Neural crest cell (in vitro differentiated cells): ENCODE measurements at regions not wholly inside any gene's neighbourhood (a gene's known extent, or its start where the extent isn't known, plus 50 kb on each side); places are given as distances from the start of the nearest gene placed in this dataset.

ENCODE experiments used
- DNase-seq: peaks from one replicate; pipeline ENCODE4 v3.0.0; 2021; ENCODE audit warnings: low read depth, mixed read lengths, low spot score
- H3K27ac Mint-ChIP-seq: one replicate; pipeline ENCODE4 v1.8.0; 2021; ENCODE audit warnings: mild to moderate bottlenecking, mixed read lengths; ENCODE audit not compliant: unreplicated experiment
- H3K27me3 Mint-ChIP-seq: 2 replicates; pipeline ENCODE4 v1.8.0; 2021; ENCODE audit warnings: low read depth, mild to moderate bottlenecking, mixed read lengths
- H3K36me3 Mint-ChIP-seq: 2 replicates; pipeline ENCODE4 v1.8.0; 2021; ENCODE audit warnings: low read depth, mild to moderate bottlenecking, mixed read lengths
- H3K4me1 Mint-ChIP-seq: 2 replicates; pipeline ENCODE4 v1.8.0; 2021; ENCODE audit warnings: mixed read lengths
- H3K4me3 Mint-ChIP-seq: one replicate; pipeline ENCODE4 v1.8.0; 2021; ENCODE audit warnings: mild to moderate bottlenecking, mixed read lengths
- H3K9me3 Mint-ChIP-seq: 2 replicates; pipeline ENCODE4 v1.8.0; 2021; ENCODE audit warnings: mixed read lengths
- TF ChIP-seq, protein P1 (sequence below): fragments of 200-600 bp; sonication (generic); conservative IDR thresholded peaks from 2 replicates; pipeline ENCODE4 v1.5.0; 2021; ENCODE audit warnings: antibody characterized with exemption, mild to moderate bottlenecking

DNA sequence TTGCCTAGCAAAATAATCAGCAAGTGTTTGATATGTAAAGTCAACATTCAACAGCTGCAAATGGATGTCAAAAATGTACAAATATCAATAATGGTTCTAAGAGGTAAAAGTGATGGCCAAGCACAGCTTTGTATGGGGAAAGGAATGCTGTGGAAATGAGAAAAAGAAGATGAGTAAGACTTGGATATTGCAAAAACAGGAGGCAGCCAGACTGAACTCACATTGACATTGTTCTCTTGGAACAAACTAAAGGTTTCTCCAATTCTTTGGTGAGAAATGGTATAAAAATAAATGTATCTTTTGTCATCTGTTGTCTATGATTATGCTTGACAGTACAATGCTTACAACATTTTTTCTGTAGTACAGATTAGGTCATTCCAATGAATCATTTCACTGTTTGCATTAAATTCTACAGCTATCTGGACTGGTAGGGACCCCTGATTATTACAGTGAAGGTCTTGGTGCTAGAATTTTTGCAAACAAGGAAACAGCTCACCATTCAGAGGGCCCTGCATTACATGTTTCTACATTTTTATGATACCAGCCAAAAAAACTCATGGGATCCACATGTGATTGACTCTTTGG lies 465.7 kb downstream of the NOVA1 start:
- Mint-ChIP-seq H3K36me3 (no peaks in the 10 kb centered on the region), H3K27ac (no peak overlapping the region)

DNA sequence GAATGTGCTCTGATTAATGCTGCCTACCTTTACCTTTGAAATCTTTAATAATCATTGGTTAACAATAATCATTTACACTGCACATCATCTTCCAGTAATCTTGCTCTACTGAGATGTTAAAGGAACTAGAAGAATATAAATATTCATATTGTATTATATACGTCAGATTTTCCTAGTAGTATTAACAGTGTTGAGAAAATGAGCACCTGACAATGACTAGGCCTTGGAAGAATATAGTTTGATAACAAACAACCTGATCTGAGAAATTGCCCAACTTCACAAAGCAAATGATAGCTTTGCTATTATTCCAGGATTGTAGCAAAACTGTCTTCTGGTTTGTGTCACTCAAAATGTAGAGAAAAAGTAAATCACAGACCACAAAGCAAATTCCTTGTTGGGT lies 467.1 kb downstream of the NOVA1 start:
- no peak overlapping the region for H3K27ac Mint-ChIP-seq
- H3K4me1 Mint-ChIP-seq, result peaks cover 14% of the 10 kb centered on the region
- no peaks in the 10 kb centered on the region for H3K36me3 Mint-ChIP-seq
- DNase-seq, result no peak
- no peaks in the 10 kb centered on the region for H3K9me3 Mint-ChIP-seq
- TF ChIP-seq, protein P1, sequence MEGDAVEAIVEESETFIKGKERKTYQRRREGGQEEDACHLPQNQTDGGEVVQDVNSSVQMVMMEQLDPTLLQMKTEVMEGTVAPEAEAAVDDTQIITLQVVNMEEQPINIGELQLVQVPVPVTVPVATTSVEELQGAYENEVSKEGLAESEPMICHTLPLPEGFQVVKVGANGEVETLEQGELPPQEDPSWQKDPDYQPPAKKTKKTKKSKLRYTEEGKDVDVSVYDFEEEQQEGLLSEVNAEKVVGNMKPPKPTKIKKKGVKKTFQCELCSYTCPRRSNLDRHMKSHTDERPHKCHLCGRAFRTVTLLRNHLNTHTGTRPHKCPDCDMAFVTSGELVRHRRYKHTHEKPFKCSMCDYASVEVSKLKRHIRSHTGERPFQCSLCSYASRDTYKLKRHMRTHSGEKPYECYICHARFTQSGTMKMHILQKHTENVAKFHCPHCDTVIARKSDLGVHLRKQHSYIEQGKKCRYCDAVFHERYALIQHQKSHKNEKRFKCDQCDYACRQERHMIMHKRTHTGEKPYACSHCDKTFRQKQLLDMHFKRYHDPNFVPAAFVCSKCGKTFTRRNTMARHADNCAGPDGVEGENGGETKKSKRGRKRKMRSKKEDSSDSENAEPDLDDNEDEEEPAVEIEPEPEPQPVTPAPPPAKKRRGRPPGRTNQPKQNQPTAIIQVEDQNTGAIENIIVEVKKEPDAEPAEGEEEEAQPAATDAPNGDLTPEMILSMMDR, result no peak
- H3K4me3 Mint-ChIP-seq, result no peak overlapping the region
- H3K27me3 Mint-ChIP-seq, result no peaks in the 10 kb centered on the region

More for the DNA sequence above, 465.7 kb downstream of the NOVA1 start:
- Mint-ChIP-seq H3K4me3 (no peak overlapping the region), H3K4me1 (peaks cover 14% of the 10 kb centered on the region), H3K27me3 (no peaks in the 10 kb centered on the region), H3K9me3 (peaks cover 3% of the 10 kb centered on the region)
- DNase-seq, result no peak
- TF ChIP-seq, protein P1, result no peak

DNA sequence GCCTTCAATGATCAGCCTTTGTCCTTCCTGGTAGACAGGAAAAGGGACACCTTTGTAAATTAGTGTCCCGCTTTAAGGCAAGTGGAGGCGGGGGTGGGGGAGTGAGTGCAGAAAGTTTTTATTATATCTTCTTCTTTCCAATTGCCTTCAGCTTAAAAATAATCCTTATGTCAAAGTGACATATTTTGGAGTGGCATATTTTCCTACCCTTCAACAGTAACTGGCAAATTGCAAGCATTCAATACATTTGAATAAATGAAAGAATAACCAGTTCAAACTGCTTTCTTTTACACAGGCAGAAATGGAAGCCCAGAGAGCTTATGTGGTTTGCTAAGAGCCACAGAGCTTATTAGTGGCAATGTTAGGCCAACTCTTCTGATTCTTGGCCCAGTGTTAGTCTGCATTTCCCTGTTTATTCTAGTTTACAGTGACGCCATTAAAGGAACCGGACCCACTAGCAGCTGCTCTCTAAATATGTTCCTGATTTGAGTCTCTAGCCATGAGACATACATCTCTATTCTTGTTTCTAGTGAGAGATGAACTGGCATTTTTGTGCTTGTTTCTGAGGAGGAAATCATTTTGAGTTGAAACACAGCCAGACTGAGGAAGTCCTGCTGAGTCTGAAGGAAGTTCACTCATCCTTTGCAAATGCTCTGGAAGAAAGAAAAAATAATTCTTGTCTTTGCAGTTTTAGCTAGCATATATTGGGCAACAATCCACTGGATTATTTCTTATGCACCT lies 468.7 kb downstream of the NOVA1 start:
- Mint-ChIP-seq H3K27me3 (no peaks in the 10 kb centered on the region), H3K27ac (peak overlapping the region; percentile 79), H3K4me3 (no peak overlapping the region), H3K36me3 (no peaks in the 10 kb centered on the region), H3K9me3 (no peaks in the 10 kb centered on the region), H3K4me1 (peaks cover 14% of the 10 kb centered on the region)
- TF ChIP-seq, protein P1, result no peak
- DNase-seq, result no peak

DNA sequence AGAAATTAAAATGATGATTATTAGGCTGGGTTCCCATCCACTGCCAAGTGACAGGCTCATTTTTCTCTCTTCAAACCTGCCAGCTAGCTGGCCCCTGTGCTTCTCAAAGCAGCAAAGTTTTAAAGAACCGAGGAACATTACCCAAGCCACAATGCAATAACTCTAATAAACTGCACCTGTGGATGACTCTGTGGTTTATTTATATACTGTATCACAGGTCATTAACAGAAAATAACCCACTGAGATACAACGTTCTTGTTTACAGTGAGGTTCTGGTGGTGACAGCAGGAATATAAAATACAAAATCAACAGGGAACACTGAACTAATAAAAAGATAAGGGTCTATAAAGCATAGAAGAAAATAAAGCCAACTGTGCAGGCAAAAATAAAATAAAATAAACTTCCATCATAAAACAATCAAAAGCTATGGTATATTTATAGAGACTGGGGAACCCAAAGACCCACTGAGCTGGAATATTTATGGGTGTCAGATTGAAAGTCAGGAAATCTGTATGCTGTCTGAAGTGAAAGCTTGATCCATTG lies 472.9 kb downstream of the NOVA1 start:
- DNase-seq, result no peak
- Mint-ChIP-seq H3K4me1 (peaks cover 7% of the 10 kb centered on the region), H3K4me3 (no peak overlapping the region), H3K9me3 (no peaks in the 10 kb centered on the region), H3K36me3 (no peaks in the 10 kb centered on the region), H3K27me3 (no peaks in the 10 kb centered on the region), H3K27ac (no peak overlapping the region)
- TF ChIP-seq, protein P1, result no peak

DNA sequence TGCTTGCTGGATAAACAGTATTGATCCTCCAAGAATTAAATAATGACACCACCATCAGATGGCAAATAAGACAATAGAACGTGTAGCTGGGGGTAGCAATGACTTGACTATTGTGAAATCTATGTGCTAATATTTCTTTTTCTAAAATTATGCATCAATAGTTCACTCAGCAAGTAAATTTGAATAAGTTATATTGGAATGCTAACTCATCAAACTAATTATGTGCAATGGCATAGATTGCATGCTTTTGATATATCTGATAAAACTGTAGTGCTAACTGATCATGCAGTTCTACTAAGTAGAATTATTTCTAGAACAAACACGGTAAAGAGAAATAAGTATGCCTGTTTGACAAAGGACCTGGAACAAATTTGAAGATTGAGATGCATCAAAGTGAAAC lies 474.4 kb downstream of the NOVA1 start:
- DNase-seq, result no peak
- no peaks in the 10 kb centered on the region for H3K36me3 Mint-ChIP-seq
- H3K9me3 Mint-ChIP-seq, result no peaks in the 10 kb centered on the region
- H3K4me1 Mint-ChIP-seq, result no peaks in the 10 kb centered on the region
- H3K27me3 Mint-ChIP-seq, result no peaks in the 10 kb centered on the region
- no peak overlapping the region for H3K27ac Mint-ChIP-seq
- H3K4me3 Mint-ChIP-seq, result no peak overlapping the region
- TF ChIP-seq, protein P1, result no peak
